Inflammatory macrophage (primary cell): ENCODE measurements at regions not wholly inside any gene's neighbourhood (a gene's known extent, or its start where the extent isn't known, plus 50 kb on each side); places are given as distances from the start of the nearest gene placed in this dataset.

ENCODE experiments used
- DNase-seq, 2 donors: peaks; one replicate each; pipeline ENCODE4 v3.0.0-alpha.2; 2020 to 2022

GRCh38 chr5:155936520-155937406, 390.2 kb upstream of the SGCD start:
- no peak for DNase-seq

GRCh38 chr5:155938051-155938450, 388.9 kb upstream of the SGCD start:
- no peak for DNase-seq

GRCh38 chr5:155941340-155941739, 385.6 kb upstream of the SGCD start:
- DNase-seq: no peak

- peak in 1 of 2 donors; percentile 4 for DNase-seq
These were observed 383.2 kb upstream of the SGCD start for GRCh38 chr5:155943516-155944407.

- DNase-seq: no peak
These were observed 379.4 kb upstream of the SGCD start for GRCh38 chr5:155947394-155948062.

GRCh38 chr5:155948576-155948975, 378.4 kb upstream of the SGCD start:
- no peak for DNase-seq

- no peak for DNase-seq
These were observed 374.4 kb upstream of the SGCD start for GRCh38 chr5:155952486-155953089.

- no peak for DNase-seq
These were observed 373.6 kb upstream of the SGCD start for GRCh38 chr5:155953335-155953734.

- no peak for DNase-seq
These were observed 372.1 kb upstream of the SGCD start for GRCh38 chr5:155954701-155955445.

GRCh38 chr5:155957884-155958283, 369.1 kb upstream of the SGCD start:
- no peak for DNase-seq

- DNase-seq: no peak
These were observed 367.9 kb upstream of the SGCD start for GRCh38 chr5:155959082-155959481.

GRCh38 chr5:155960177-155960576, 366.8 kb upstream of the SGCD start:
- no peak for DNase-seq

GRCh38 chr5:155969537-155969936, 357.4 kb upstream of the SGCD start:
- no peak for DNase-seq

GRCh38 chr5:155974369-155974768, 352.6 kb upstream of the SGCD start:
- no peak for DNase-seq

- DNase-seq: no peak
These were observed 348.1 kb upstream of the SGCD start for GRCh38 chr5:155978850-155979249.

GRCh38 chr5:155982354-155982753, 344.6 kb upstream of the SGCD start:
- no peak for DNase-seq

- no peak for DNase-seq
These were observed 343.0 kb upstream of the SGCD start for GRCh38 chr5:155983954-155984353.

GRCh38 chr5:155987265-155987810, 339.6 kb upstream of the SGCD start:
- DNase-seq: no peak

GRCh38 chr5:155989879-155990278, 337.1 kb upstream of the SGCD start:
- no peak for DNase-seq

- no peak for DNase-seq
These were observed 330.8 kb upstream of the SGCD start for GRCh38 chr5:155996123-155996522.

GRCh38 chr5:155998257-155998656, 328.7 kb upstream of the SGCD start:
- no peak for DNase-seq

GRCh38 chr5:156000115-156000514, 326.8 kb upstream of the SGCD start:
- DNase-seq: no peak
